Adrenal gland (tissue), 9 donors: ENCODE measurements at regions not wholly inside any gene's neighbourhood (a gene's known extent, or its start where the extent isn't known, plus 50 kb on each side); places are given as distances from the start of the nearest gene placed in this dataset.
A peak's percentile ranks its signal among the peaks of the same experiment; 100 is the strongest.

Experiments
- DNase-seq, 7 donors: peaks; one replicate each; pipeline ENCODE4 v3.0.0-alpha.2; 2019 to 2020
- H3K27ac ChIP-seq, 5 donors: fragments of 200-600 bp; sonication (generic) in 4 of 5; 1 replicate in 3 of 5; 2 replicates in 2 of 5; pipeline versions ENCODE4 v1.5.1 to v1.8.0; 2016 to 2020; ENCODE audit warnings: mild to moderate bottlenecking in 1 of 5
- H3K27me3 ChIP-seq: fragments of 200-600 bp; 2 replicates; pipeline ENCODE4 v1.8.0; 2021
- H3K36me3 ChIP-seq, 2 donors: fragments of 200-600 bp; replicated peaks in 1 of 2; 1 replicate in 1 of 2; 2 replicates in 1 of 2; pipeline versions ENCODE4 v1.5.1 to v1.8.0; 2018 to 2022
- H3K4me1 ChIP-seq, 2 donors: fragments of 200-600 bp; replicated peaks in 1 of 2; 1 replicate in 1 of 2; 2 replicates in 1 of 2; pipeline versions ENCODE4 v1.5.1 to v1.8.0; 2018 to 2021
- H3K4me3 ChIP-seq, 4 donors: fragments of 200-600 bp; sonication (generic) in 3 of 4; one replicate each; pipeline ENCODE4 v1.5.1; 2016 to 2018
- H3K9me3 ChIP-seq, 3 donors: fragments of 200-600 bp; sonication (generic) in 1 of 3; replicated peaks in 1 of 3; 1 replicate in 2 of 3; 2 replicates in 1 of 3; pipeline versions ENCODE4 v1.5.1 to v1.8.0; 2016 to 2021
- CTCF ChIP-seq, 6 experiments: fragments of 450-650 bp in 4 of 6; fragments of 200-600 bp in 2 of 6; sonication (generic) in 1 of 6; IDR thresholded peaks; 1 replicate in 5 of 6; 2 replicates in 1 of 6; pipeline versions ENCODE4 v1.5.1 to v1.8.0; 2016 to 2021; ENCODE audit warnings: antibody characterized with exemption in 6 of 6, mild to moderate bottlenecking in 2 of 6, moderate library complexity in 1 of 6
- POLR2A ChIP-seq, 2 donors: fragments of 450-650 bp; IDR thresholded peaks; one replicate each; pipeline ENCODE4 v1.6.1; 2017; ENCODE audit warnings: antibody characterized with exemption in 2 of 2, mild to moderate bottlenecking in 2 of 2, moderate library complexity in 1 of 2
- WGBS, 4 donors: extraction: QIAGEN DNeasy Blood & Tissue Kit in 2 of 4; methylation state at CpG; one replicate each; pipeline versions ENCODE4 v1.1.5 to v1.1.7; 2013 to 2017; 5-methylcytosine and 5-hydroxymethylcytosine counted together
- intact Hi-C, 2 donors: fragments of 100-400 bp; cut with DNase I; formaldehyde crosslinking; loops; one replicate each; pipeline versions ENCODE4 v1.14.1 to v1.15.0; 2022 to 2023
- donor health status: healthy with polysubstance abuse.
- donor health status: Bipolar disorder and iron deficiency.
- donor health status: DM: yes; HTN: yes; CAD: no.
- donor health status: DM: no; HTN: no; CAD: no.
- donor health status: DM: no; HTN: no; CAD: no.

GRCh38 chr14:96931751-96932150 lies 134.6 kb downstream of the VRK1 start:
- Histone ChIP-seq H3K9me3 (no peaks in the 10 kb centered on the region), H3K27me3 (no peaks in the 10 kb centered on the region), H3K36me3 (no peaks in the 10 kb centered on the region), H3K4me3 (no peak overlapping the region), H3K27ac (no peak overlapping the region), H3K4me1 (no peaks in the 10 kb centered on the region)
- 94% methylated on average over 17 of the region's 17 CpGs for WGBS, 4 donors
- TF ChIP-seq POLR2A (IDR thresholded peaks at IDR 0.05), result no peak
- TF ChIP-seq CTCF (IDR thresholded peaks at IDR 0.05), result no peak
- DNase-seq, result no peak
- intact Hi-C loops, result no loop called here

GRCh38 chr14:96934638-96935330 lies 137.6 kb downstream of the VRK1 start:
- 75 to 85% (median 79%) methylated on average over 13 of the region's 13 CpGs for WGBS, 4 donors
- Histone ChIP-seq H3K27ac (no peak overlapping the region), H3K4me1 (no peaks in the 10 kb centered on the region), H3K36me3 (no peaks in the 10 kb centered on the region), H3K27me3 (no peaks in the 10 kb centered on the region), H3K9me3 (no peaks in the 10 kb centered on the region), H3K4me3 (no peak overlapping the region)
- DNase-seq, result no peak
- TF ChIP-seq CTCF (IDR thresholded peaks at IDR 0.05) (no peak), POLR2A (IDR thresholded peaks at IDR 0.05) (no peak)
- intact Hi-C loops, result no loop called here

- 51 to 64% (median 57%) methylated on average over 7 of the region's 7 CpGs for WGBS, 4 donors
- H3K4me1 ChIP-seq, result no peaks in the 10 kb centered on the region
- TF ChIP-seq CTCF (IDR thresholded peaks at IDR 0.05) (peak in 2 of 6 experiments; percentile 6 to 12), POLR2A (IDR thresholded peaks at IDR 0.05) (no peak)
Measured at GRCh38 chr14:96938946-96939345, 141.8 kb downstream of the VRK1 start.

GRCh38 chr14:96940009-96940408 lies 142.8 kb downstream of the VRK1 start:
- Histone ChIP-seq H3K4me3 (no peak overlapping the region), H3K4me1 (no peaks in the 10 kb centered on the region), H3K36me3 (no peaks in the 10 kb centered on the region), H3K27me3 (no peaks in the 10 kb centered on the region), H3K9me3 (no peaks in the 10 kb centered on the region), H3K27ac (no peak overlapping the region)
- 38 to 48% (median 44%) methylated on average over 3 of the region's 3 CpGs for WGBS, 4 donors
- intact Hi-C loops, result no loop called here
- DNase-seq, result no peak
- no peak for TF ChIP-seq POLR2A (IDR thresholded peaks at IDR 0.05)
- no peak for TF ChIP-seq CTCF (IDR thresholded peaks at IDR 0.05)

More at GRCh38 chr14:96938946-96939345, 141.8 kb downstream of the VRK1 start:
- Histone ChIP-seq H3K36me3 (no peaks in the 10 kb centered on the region), H3K27ac (no peak overlapping the region), H3K9me3 (no peaks in the 10 kb centered on the region), H3K4me3 (no peak overlapping the region), H3K27me3 (no peaks in the 10 kb centered on the region)
- intact Hi-C loops, result no loop called here
- DNase-seq, result no peak
